HG02981 (cell line): ENCODE measurements at regions not wholly inside any gene's neighbourhood (a gene's known extent, or its start where the extent isn't known, plus 50 kb on each side); places are given as distances from the start of the nearest gene placed in this dataset.
"Not testable (repeated sequence)": the region's sequence is repeated elsewhere in the genome, so short reads cannot be mapped to it uniquely, and the experiment has no call there.

ENCODE experiments used
- ATAC-seq: cut with Tn5 transposase; IDR thresholded peaks from one replicate; pipeline ENCODE4 v1.9.1; 2021; ENCODE audit warnings: mild to moderate bottlenecking, moderate library complexity; ENCODE audit not compliant: unreplicated experiment

- no peak for ATAC-seq
These were observed 950.2 kb downstream of the GATA3 start for GRCh38 chr10:9004736-9005135.

GRCh38 chr10:9009505-9009904 lies 955.0 kb downstream of the GATA3 start:
- no peak for ATAC-seq

DNA sequence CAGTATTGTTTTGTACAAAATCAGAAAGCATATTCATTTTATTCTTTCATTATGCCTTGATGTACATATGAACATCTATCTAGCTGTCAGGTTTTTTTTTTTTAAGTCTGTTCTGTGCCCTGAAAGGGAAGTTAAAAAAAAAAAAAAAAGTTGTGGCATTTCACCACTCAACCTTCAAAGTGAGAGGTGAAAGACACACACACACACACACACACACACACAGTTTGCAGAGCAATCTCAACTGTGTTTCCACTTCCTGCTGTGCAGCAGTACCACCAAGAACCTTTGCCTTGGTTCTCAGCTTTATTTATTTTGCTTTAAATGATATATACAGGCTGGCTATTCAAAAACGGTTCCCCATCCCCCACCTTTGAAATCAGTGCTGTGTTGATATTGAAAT lies 955.6 kb downstream of the GATA3 start:
- ATAC-seq, result no peak

GRCh38 chr10:9010931-9011670 lies 956.6 kb downstream of the GATA3 start:
- no peak for ATAC-seq

DNA sequence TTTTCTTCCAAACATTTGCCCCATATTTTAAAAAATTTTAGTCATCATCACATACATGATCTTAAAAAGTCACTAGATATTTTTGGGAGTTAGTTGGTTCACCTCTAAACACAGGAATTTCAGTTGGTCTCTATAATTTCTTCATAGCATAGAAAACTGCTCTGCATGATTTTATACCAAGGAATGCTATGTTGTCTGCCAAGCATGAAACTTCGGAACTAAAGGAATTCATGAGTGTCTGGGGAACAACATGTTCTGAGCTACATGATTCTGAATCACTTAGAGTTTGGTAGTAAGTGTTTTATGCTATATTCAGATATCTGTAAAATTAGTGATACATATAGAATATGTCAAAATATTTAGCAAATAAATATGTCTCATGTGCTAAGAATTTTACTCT lies 957.8 kb downstream of the GATA3 start:
- no peak for ATAC-seq

DNA sequence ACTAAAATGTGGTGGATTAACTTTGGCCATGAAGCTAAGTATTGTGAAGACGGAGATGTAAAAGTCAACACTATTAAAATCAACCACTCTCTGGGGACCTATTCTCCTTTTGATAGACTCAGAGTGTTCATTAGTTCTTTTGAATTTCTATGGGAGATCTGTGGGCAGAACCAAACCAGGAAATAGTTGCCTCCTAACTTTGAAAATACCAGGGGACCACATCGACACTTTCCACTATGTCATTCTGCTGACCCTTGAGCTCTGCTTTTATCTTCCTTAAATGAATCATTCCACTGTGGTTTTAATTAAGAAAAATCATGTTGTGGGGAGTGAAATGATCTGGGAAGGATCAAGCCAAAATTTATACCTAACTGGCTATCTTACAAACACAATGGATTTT lies 960.5 kb downstream of the GATA3 start:
- ATAC-seq, result no peak

DNA sequence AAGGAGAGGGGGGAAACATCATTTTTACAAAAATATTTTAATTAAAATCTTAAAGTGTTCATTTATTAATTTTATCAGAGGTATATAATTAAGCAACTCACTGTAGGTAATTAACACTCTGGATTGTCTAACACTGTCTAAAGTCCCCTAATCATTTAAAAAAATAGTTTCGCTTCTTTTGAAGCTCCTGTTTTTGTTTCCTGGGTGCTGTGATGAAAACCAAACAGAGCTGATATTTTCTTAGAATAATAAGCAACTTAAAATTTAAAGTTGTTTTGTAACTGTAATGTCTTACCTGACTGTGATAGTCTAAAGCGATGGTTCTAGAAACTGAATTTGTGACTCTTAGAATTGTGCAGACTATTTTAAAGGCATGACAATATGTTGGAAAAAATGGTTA lies 961.0 kb downstream of the GATA3 start:
- ATAC-seq, result no peak

GRCh38 chr10:9016930-9017329 lies 962.4 kb downstream of the GATA3 start:
- ATAC-seq, result no peak

GRCh38 chr10:9018195-9019173 lies 964.0 kb downstream of the GATA3 start:
- ATAC-seq, result no peak

DNA sequence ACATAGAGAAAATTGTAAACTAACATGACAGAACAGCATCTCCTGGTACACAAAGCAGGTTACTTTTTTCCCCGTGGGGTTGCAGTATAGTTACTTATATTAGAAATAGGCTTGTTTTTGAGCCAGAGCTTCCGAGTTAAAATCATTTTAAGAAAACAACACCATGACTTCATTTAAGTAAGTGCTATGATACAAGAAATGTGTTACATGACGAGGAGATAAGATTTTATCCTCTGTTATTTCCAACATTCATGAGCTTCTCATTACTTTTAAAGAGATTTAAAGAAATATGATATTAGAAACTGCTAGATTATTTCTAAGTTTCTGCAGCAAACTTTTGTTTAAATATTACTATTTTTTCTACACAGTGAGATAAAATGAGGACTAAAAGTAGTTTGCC lies 968.7 kb downstream of the GATA3 start:
- no peak for ATAC-seq

GRCh38 chr10:9024210-9024609 lies 969.7 kb downstream of the GATA3 start:
- ATAC-seq, result no peak

GRCh38 chr10:9028231-9028630 lies 973.7 kb downstream of the GATA3 start:
- no peak for ATAC-seq

DNA sequence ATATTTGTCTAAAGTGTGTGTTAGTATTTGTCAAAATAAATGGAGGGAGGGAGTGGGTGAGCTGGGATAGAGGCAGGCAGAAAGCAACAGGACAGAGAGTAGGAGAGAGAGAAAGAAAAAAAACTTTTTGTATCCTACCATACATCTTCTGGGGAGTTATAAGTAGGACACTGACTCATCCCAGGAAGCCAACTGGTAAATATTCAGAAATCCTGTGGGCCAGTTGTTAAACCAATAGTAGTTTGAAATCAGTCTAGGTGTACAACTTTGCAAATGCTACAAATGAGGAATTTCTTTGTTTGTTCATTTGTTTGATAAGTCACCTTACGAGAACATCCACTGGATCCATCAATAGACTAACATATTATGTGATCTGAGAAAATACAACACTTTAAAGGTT lies 980.9 kb downstream of the GATA3 start:
- ATAC-seq, result no peak

DNA sequence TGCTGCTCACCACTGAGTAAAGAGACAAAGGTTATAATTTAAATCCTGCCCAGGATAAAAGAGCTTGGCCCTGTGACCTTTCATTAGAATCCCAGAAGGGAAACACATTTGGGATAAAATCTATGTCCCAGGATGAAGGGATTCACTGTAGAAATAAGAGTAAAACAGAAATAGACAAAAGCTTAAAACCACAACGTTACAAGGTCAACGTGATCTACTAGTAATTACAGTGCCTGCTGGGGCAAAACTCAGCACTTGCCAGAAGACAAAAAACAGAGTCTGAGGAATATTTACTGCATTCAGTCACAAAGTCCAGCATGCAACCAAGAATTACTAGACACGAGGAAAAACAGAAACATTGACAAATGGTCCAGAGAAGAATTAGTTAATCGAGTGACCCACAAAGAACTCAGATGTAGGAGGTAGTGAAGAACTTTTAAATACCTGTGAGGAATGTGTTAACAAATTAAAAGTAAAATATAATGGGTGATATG lies 982.3 kb downstream of the GATA3 start:
- no peak for ATAC-seq

DNA sequence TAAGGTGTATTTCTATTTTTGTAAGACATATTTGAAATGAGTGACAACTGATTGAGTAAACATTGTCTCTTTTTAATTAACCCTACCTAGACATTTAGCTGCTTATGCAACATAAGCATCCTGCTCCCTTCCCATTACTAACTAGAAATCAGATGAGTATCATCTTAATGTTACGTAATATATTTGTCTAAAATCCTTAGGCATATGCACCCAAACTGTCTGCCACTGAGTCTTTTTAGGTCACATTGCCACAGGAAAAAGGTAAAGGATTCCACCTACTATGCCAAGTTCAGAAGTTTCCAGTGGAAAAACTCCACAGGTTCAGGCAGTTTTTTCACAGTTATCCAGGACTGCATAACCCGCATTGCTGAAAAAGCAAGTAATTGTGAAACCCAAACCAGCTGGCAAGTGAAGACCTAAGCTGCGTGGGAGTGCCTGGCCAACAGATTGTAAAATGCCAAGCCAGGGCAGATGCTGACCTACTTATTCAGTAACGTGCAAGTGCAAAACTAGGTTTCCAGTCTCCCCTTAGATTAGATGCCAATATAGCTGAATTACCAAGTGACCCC lies 983.7 kb downstream of the GATA3 start:
- ATAC-seq, result no peak

- no peak for ATAC-seq
These were observed 989.0 kb downstream of the GATA3 start for GRCh38 chr10:9043466-9043865.

DNA sequence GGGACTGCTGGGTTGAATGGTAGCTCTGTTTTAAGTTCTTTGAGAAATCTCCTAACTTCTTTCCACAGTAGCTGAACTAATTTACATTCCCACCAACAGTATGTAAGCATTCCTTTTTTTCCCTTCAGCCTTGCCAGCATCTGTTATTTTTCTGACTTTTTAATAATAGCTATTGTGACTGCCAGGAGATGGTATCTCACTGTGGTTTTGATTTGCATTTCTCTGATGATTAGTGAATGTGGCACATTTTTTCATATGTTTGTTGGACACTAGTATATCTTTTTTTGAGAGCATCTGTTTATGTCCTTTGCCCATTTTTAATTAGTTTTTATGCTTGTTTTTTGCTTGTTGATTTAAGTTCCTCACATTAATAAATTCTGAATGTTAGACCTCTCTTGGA lies 990.8 kb downstream of the GATA3 start:
- ATAC-seq, result no peak

DNA sequence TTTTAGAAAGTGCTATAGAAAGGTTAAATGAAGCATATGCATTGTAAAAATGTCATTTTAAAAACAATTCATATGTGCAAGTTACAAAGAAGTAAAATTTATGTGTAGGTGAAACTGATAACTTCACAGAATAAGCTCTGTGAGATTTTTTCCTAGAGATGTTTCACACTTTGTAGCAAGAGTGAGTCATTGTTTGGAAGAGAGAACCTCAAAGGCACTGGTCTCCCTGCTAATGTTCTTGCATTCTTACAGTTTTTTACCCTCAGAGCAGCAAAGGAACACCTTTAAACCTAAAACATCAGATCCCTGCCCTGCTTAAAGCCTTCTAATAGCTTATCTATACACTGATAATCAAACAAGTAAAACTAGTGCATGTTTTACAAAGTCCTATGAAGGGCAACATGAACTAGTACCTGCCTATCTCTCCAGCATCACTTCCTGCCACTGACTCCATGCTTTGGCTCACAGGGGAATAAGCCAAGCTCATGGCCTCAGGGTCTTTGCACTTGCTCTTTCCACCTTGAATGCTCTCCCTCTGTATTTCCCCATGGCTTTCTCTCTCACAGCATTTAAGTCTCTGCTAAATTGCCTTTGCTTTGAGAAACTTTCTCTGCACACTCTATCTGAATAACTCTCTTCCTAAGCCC lies 997.0 kb downstream of the GATA3 start:
- ATAC-seq, result no peak

- no peak for ATAC-seq
These were observed 998.3 kb downstream of the GATA3 start for GRCh38 chr10:9052767-9053166.

DNA sequence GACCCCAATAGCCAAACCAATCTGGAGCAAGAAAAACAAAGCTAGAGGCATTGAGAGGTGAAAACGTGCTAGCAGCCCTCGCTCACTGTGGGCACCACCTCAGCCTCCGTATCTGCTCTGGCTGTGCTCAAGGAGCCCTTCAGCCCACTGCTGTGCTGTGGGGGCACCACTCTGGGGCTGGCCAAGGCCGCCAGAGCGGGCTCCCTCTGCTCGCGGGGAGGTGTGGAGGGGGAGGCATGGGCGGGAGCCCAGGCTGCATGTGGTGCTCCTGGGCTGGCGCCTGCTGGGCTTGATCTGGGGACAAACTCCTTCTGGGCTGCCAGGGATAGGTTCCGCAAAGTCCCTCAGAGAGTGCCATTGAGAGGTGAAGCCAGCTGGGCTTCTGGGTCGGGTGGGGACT lies 1002.0 kb downstream of the GATA3 start:
- ATAC-seq, result no peak

DNA sequence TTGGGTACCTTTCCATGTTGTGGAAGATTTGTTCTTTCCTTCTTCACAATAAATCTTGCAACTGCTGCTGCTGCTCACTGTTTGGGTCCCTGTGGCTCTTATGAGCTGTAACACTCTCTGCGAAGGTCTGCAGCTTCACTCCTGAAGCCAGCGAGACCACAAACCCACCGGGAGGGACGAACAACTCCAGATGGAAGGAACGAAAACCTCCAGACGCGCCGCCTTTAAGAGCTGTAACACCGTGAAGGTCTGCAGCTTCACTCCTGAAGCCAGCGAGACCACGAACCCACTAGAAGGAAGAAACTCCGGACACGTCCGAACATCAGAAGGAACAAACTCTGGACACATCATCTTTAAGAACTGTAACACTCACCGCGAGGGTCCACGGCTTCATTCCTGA lies 1002.8 kb downstream of the GATA3 start:
- not testable (repeated sequence) for ATAC-seq
